HG03039 (cell line): ENCODE measurements at regions not wholly inside any gene's neighbourhood (a gene's known extent, or its start where the extent isn't known, plus 50 kb on each side); places are given as distances from the start of the nearest gene placed in this dataset.

Experiments
- ATAC-seq: cut with Tn5 transposase; IDR thresholded peaks from one replicate; pipeline ENCODE4 v1.9.1; 2021; ENCODE audit warnings: mild to moderate bottlenecking, moderate library complexity; ENCODE audit not compliant: unreplicated experiment

- no peak for ATAC-seq
Observed at GRCh38 chr14:61111209-61111665, 130.2 kb downstream of the SLC38A6 start.

GRCh38 chr14:61110316-61111082, 129.5 kb downstream of the SLC38A6 start:
- no peak for ATAC-seq

- ATAC-seq: no peak
Observed at GRCh38 chr14:61109288-61109687, 128.2 kb downstream of the SLC38A6 start.

GRCh38 chr14:61108496-61109141, 127.6 kb downstream of the SLC38A6 start:
- no peak for ATAC-seq

- no peak for ATAC-seq
Observed at GRCh38 chr14:61107869-61108493, 126.9 kb downstream of the SLC38A6 start.

- no peak for ATAC-seq
Observed at GRCh38 chr14:61106959-61107641, 126.1 kb downstream of the SLC38A6 start.

GRCh38 chr14:61106271-61106958, 125.4 kb downstream of the SLC38A6 start:
- ATAC-seq: no peak

- no peak for ATAC-seq
Observed at GRCh38 chr14:61104358-61104757, 123.3 kb downstream of the SLC38A6 start.

- peak; percentile 84 for ATAC-seq
Observed at GRCh38 chr14:61103541-61104339, 122.7 kb downstream of the SLC38A6 start.

GRCh38 chr14:61102549-61103466, 121.8 kb downstream of the SLC38A6 start:
- ATAC-seq: no peak
